HCT116 (cell line): ENCODE measurements at regions not wholly inside any gene's neighbourhood (a gene's known extent, or its start where the extent isn't known, plus 50 kb on each side); places are given as distances from the start of the nearest gene placed in this dataset.

Experiments
- ATAC-seq: fragments of 200-7000 bp; cut with Tn5 transposase; 2 replicates; pipeline ENCODE4 v1.9.1; 2020; ENCODE audit warnings: mild to moderate bottlenecking, moderate library complexity
- BruUV-seq: library from RNA; stranded (reverse); fragments of 400-500 nt; replicated peaks from 2 replicates; lab custom pipeline; 2021; lab: Mats Ljungman, UMichigan
- CTCF ChIA-PET: fragments of 300-600 bp; sonication (Branson Sonifier 250); formaldehyde crosslinking; loops from one replicate; lab custom pipeline; 2021; ENCODE audit warnings: antibody characterized with exemption; lab: Charles Lee
- POLR2A ChIA-PET: fragments of 300-600, 350-600 bp; sonication (Branson Sonifier 250); formaldehyde crosslinking; loops from one replicate; lab custom pipeline; 2021; ENCODE audit warnings: antibody characterized with exemption; lab: Charles Lee
- RAD21 ChIA-PET, 2 experiments: fragments of 300-600 bp; sonication (Branson Sonifier 250); formaldehyde crosslinking; loops; one replicate each; lab custom pipeline; 2023; ENCODE audit warnings: low total read pairs in 2 of 2; ENCODE audit not compliant: uncharacterized antibody in 2 of 2, unreplicated experiment in 2 of 2, low non-redundant PET in 1 of 2; lab: Charles Lee
- DNase-seq: peaks from one replicate; pipeline ENCODE4 v3.0.0-alpha.2; 2010; ENCODE audit warnings: low read depth, low spot score
- H2AFZ ChIP-seq: fragments of 200-600 bp; shearing (Covaris generic), sonication (generic); 2 replicates; pipeline ENCODE4 v1.6.1; 2017; ENCODE audit warnings: low read depth, mixed run types, mixed read lengths, antibody characterized with exemption, low read length; ENCODE audit not compliant: poor library complexity, severe bottlenecking
- H3K27ac ChIP-seq: 2 replicates; pipeline ENCODE4 v1.5.1; 2012; ENCODE audit warnings: low read depth, low read length
- H3K27me3 ChIP-seq: fragments of 200-600 bp; sonication (generic); 2 replicates; pipeline ENCODE4 v1.6.1; 2016; ENCODE audit warnings: mixed run types, low read length, mixed read lengths; ENCODE audit not compliant: insufficient read depth
- H3K36me3 ChIP-seq, 2 experiments: fragments of 200-500 bp in 1 of 2; fragments of 200-600 bp in 1 of 2; sonication (Bioruptor generic) in 1 of 2; sonication (generic) in 1 of 2; 2 replicates each; pipeline versions ENCODE4 v1.5.1 to v1.6.1; 2014 to 2016; ENCODE audit warnings: low read length in 2 of 2, inconsistent platforms in 1 of 2, mixed read lengths in 1 of 2, mixed run types in 1 of 2; ENCODE audit not compliant: insufficient read depth in 2 of 2, control insufficient read depth in 1 of 2
- H3K4me1 ChIP-seq, 2 experiments: fragments of 200-600 bp in 1 of 2; sonication (generic) in 1 of 2; 2 replicates each; pipeline versions ENCODE4 v1.5.1 to v1.6.1; 2012 to 2017; ENCODE audit warnings: low read length in 2 of 2, inconsistent platforms in 1 of 2, mild to moderate bottlenecking in 1 of 2, mixed read lengths in 1 of 2, mixed run types in 1 of 2, moderate library complexity in 1 of 2; ENCODE audit not compliant: insufficient read depth in 2 of 2, control insufficient read depth in 1 of 2
- H3K4me2 ChIP-seq: fragments of 200-600 bp; sonication (generic); 2 replicates; pipeline ENCODE4 v1.6.1; 2017; ENCODE audit warnings: mixed run types, low read length, mixed read lengths
- H3K4me3 ChIP-seq, 2 experiments: fragments of 200-600 bp in 1 of 2; sonication (generic) in 1 of 2; replicated peaks in 1 of 2; 2 replicates each; pipeline ENCODE4 v1.5.1; 2011 to 2016; ENCODE audit warnings: low read length in 2 of 2, control low read depth in 1 of 2, low read depth in 1 of 2, mild to moderate bottlenecking in 1 of 2, mixed read lengths in 1 of 2, mixed run types in 1 of 2
- H3K79me2 ChIP-seq: fragments of 200-600 bp; sonication (generic); 2 replicates; pipeline ENCODE4 v1.6.1; 2017; ENCODE audit warnings: mild to moderate bottlenecking, mixed run types, low read length, moderate library complexity, mixed read lengths; ENCODE audit not compliant: insufficient read depth
- H3K9ac ChIP-seq: fragments of 200-600 bp; sonication (generic); 2 replicates; pipeline ENCODE4 v1.6.1; 2016; ENCODE audit warnings: low read length, mixed read lengths
- H3K9me2 ChIP-seq: fragments of 200-600 bp; sonication (generic), shearing (Covaris generic); 2 replicates; pipeline ENCODE4 v1.6.1; 2017; ENCODE audit warnings: mixed run types, mild to moderate bottlenecking, moderate library complexity; ENCODE audit not compliant: insufficient read depth
- H3K9me3 ChIP-seq, 2 experiments: fragments of 200-500 bp in 1 of 2; fragments of 200-600 bp in 1 of 2; sonication (Bioruptor generic) in 1 of 2; sonication (generic) in 1 of 2; 2 replicates each; pipeline ENCODE4 v1.6.1; 2014 to 2017; ENCODE audit warnings: low read length in 2 of 2, mixed read lengths in 2 of 2, inconsistent platforms in 1 of 2, low read depth in 1 of 2, mild to moderate bottlenecking in 1 of 2, mixed run types in 1 of 2, moderate library complexity in 1 of 2; ENCODE audit not compliant: control insufficient read depth in 1 of 2, insufficient read depth in 1 of 2
- H4K20me1 ChIP-seq: fragments of 200-600 bp; sonication (generic), shearing (Covaris generic); 2 replicates; pipeline ENCODE4 v1.6.1; 2017; ENCODE audit warnings: mixed run types, mild to moderate bottlenecking, moderate library complexity; ENCODE audit not compliant: insufficient read depth
- CBX3 ChIP-seq: IDR thresholded peaks from 2 replicates; pipeline ENCODE4 v1.6.1; 2012; ENCODE audit warnings: low read depth
- EGR1 ChIP-seq: IDR thresholded peaks from 2 replicates; pipeline ENCODE4 v1.6.1; 2012; ENCODE audit warnings: low read depth
- ELF1 ChIP-seq: IDR thresholded peaks from 2 replicates; pipeline ENCODE4 v1.6.1; 2012; ENCODE audit warnings: low read depth, borderline replicate concordance
- FOSL1 ChIP-seq: IDR thresholded peaks from 2 replicates; pipeline ENCODE4 v1.6.1; 2012; ENCODE audit warnings: low read depth
- JUND ChIP-seq: IDR thresholded peaks from 2 replicates; pipeline ENCODE4 v1.6.1; 2012
- MAX ChIP-seq: IDR thresholded peaks from 2 replicates; pipeline ENCODE4 v1.6.1; 2012
- RAD21 ChIP-seq: IDR thresholded peaks from 2 replicates; pipeline ENCODE4 v1.6.1; 2012; ENCODE audit warnings: low read depth, mild to moderate bottlenecking
- REST ChIP-seq: IDR thresholded peaks from 2 replicates; pipeline ENCODE4 v1.6.1; 2012; ENCODE audit warnings: low read depth
- SP1 ChIP-seq: IDR thresholded peaks from 2 replicates; pipeline ENCODE4 v1.6.1; 2012; ENCODE audit warnings: low read depth
- SRF ChIP-seq: IDR thresholded peaks from 2 replicates; pipeline ENCODE4 v1.6.1; 2012; ENCODE audit warnings: low read depth
- YY1 ChIP-seq: IDR thresholded peaks from 2 replicates; pipeline ENCODE4 v1.6.1; 2011; ENCODE audit warnings: low read length, low read depth, moderate library complexity, mild to moderate bottlenecking; ENCODE audit not compliant: insufficient replicate concordance; ENCODE audit errors: extremely low read depth
- ZBTB33 ChIP-seq: IDR thresholded peaks from 2 replicates; pipeline ENCODE4 v1.6.1; 2011; ENCODE audit warnings: mild to moderate bottlenecking, low read length, moderate library complexity; ENCODE audit not compliant: insufficient replicate concordance; ENCODE audit errors: extremely low read depth
- intact Hi-C: fragments of 100-400 bp; cut with micrococcal nuclease; formaldehyde crosslinking; loops from 2 replicates; pipeline ENCODE4 v1.10.0; 2022

GRCh38 chr1:87928623-87929022 lies 599.9 kb downstream of the LMO4 start (continued):
- no peak for TF ChIP-seq REST
- TF ChIP-seq JUND: no peak
- TF ChIP-seq MAX: no peak
- no peak for TF ChIP-seq RAD21
- TF ChIP-seq, all 23 proteins: peak for 0

- no peaks in the 10 kb centered on the region for H3K9me2 ChIP-seq
- no peak for TF ChIP-seq SP1
- TF ChIP-seq REST: no peak
- no peak for TF ChIP-seq EGR1
- no peak for TF ChIP-seq CBX3
- TF ChIP-seq JUND: no peak
- TF ChIP-seq ELF1: no peak
- TF ChIP-seq SRF: no peak
- no peak for TF ChIP-seq YY1
- no peak for TF ChIP-seq ZBTB33
- TF ChIP-seq FOSL1: no peak
- TF ChIP-seq, all 23 proteins: peak for 0
- H3K36me3 ChIP-seq: no peaks in the 10 kb centered on the region
- ChIA-PET RAD21 (no interaction called here), CTCF (no interaction called here), POLR2A (no interaction called here)
- intact Hi-C loops: no loop called here
- ATAC-seq (no peak), DNase-seq (no peak)
- H3K4me1 ChIP-seq: no peaks in the 10 kb centered on the region
- H3K27ac ChIP-seq: no peak overlapping the region
- H3K4me3 ChIP-seq: no peak overlapping the region
- no peak overlapping the region for H3K4me2 ChIP-seq
- H4K20me1 ChIP-seq: no peaks in the 10 kb centered on the region
- H3K79me2 ChIP-seq: no peaks in the 10 kb centered on the region
- no peak overlapping the region for H3K9ac ChIP-seq
- no TSS peak for BruUV-seq
- no peak overlapping the region for H2AFZ ChIP-seq
- no peaks in the 10 kb centered on the region for H3K27me3 ChIP-seq
- H3K9me3 ChIP-seq: no peaks in the 10 kb centered on the region
Measured at GRCh38 chr1:87929906-87930305, 601.2 kb downstream of the LMO4 start.
